C4-2B (cell line): ENCODE measurements at regions not wholly inside any gene's neighbourhood (a gene's known extent, or its start where the extent isn't known, plus 50 kb on each side); places are given as distances from the start of the nearest gene placed in this dataset.

Experiments
- H3K27ac ChIP-seq: fragments of 450-650 bp; 2 replicates; pipeline ENCODE4 v1.5.1; 2017
- ZFX ChIP-seq: fragments of 450-650 bp; IDR thresholded peaks from 2 replicates; pipeline ENCODE4 v1.6.1; 2017
- TF ChIP-seq, protein P1 (sequence below): fragments of 450-650 bp; conservative IDR thresholded peaks from 2 replicates; pipeline ENCODE4 v1.5.1; 2017; ENCODE audit warnings: mild to moderate bottlenecking

DNA sequence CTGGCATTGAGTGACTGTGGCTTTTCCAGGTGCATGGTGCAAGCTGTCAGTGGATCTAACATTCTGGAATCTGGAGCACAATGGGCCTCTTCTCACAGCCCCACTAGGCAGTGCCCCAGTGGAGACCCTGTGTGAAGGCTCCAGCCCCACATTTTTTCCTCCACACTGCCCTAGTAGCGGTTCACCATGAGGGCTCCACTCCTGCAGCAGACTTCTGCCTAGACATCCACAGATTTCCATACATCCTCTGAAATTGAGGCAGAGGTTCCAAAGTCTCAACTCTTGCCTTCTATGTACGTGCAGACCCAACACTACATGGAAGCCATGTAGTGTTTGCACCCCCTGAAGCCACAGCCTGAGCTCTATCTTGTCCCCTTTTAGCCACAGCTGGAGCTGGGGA is 118.0 kb upstream of the BMP5 start:
- no peak overlapping the region for H3K27ac ChIP-seq
- TF ChIP-seq, protein P1, sequence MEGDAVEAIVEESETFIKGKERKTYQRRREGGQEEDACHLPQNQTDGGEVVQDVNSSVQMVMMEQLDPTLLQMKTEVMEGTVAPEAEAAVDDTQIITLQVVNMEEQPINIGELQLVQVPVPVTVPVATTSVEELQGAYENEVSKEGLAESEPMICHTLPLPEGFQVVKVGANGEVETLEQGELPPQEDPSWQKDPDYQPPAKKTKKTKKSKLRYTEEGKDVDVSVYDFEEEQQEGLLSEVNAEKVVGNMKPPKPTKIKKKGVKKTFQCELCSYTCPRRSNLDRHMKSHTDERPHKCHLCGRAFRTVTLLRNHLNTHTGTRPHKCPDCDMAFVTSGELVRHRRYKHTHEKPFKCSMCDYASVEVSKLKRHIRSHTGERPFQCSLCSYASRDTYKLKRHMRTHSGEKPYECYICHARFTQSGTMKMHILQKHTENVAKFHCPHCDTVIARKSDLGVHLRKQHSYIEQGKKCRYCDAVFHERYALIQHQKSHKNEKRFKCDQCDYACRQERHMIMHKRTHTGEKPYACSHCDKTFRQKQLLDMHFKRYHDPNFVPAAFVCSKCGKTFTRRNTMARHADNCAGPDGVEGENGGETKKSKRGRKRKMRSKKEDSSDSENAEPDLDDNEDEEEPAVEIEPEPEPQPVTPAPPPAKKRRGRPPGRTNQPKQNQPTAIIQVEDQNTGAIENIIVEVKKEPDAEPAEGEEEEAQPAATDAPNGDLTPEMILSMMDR: no peak
- TF ChIP-seq ZFX: no peak

DNA sequence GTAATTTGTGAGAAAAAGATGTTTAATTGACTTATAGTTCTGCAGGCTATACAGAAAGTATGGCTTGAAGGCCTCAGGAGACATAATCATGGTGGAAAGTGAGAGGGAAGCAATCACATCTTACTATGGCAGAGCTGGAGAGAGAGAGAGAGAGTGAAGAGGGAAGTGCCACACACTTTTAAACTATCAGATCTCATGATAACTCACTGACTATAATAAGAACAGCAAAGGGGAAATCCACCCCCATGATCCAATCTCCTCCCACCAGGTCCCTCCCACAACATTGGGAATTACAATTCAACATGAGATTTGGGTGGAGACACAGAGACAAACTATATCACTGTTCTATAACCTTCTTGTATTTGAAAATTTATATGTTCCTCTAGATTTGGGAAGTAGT is 117.2 kb upstream of the BMP5 start:
- TF ChIP-seq, protein P1: no peak
- TF ChIP-seq ZFX: no peak
- no peak overlapping the region for H3K27ac ChIP-seq

DNA sequence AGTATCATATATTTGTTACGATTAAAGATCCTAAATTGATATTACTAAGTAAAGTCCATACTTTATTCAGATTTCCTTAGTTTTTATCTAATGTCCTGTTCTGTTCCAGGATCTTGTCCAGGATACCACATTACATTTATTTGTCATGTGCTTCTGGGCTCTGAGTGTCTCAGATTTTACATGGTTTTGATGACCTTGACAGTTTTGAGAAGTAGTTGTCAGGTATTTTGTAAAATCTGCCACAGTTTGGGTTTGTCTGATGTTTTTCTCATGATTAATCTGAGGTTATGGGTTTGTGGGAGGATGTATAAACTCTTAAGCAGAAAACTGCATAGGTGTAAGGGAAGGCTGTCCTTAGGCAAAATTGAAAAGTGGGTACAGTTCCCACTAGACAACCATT is 109.9 kb upstream of the BMP5 start:
- H3K27ac ChIP-seq: no peak overlapping the region
- no peak for TF ChIP-seq ZFX
- TF ChIP-seq, protein P1: no peak

DNA sequence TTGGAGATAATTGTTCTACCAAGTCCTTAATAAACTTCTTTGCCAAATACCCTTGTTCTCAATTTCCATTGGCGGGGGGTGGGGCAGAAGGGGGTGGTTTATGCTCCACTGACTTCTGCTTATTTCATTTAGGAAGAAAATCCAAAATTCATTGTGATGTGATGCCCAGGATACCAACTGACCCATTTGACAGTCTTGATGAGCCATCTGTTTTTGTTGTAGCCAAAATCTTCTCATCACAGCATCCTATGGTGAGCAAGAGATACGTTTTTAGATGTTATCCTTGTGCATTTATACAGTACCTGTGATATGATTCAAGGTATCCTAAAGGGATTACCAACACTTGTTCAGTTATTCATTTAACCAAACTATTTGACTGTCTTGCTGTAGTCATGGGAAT is 108.5 kb upstream of the BMP5 start:
- TF ChIP-seq, protein P1: no peak
- no peak for TF ChIP-seq ZFX
- no peak overlapping the region for H3K27ac ChIP-seq

DNA sequence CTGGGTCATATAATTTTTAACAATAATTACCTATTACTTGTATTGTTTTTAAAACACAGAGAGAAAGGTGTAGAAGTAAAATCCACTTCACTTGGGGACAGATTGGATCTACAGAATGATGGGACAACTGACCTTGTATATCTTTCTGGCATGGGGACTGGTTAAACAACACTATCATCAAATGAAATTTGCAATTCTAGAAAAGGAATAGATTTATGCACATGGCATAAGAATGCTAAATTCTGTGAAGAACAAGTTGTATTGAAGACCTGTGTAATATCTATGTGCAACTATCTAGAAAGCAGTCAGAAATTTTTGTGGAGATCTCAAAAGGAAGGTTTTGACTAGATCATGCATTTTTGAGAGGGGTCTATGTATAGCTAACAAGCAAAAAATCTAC is 106.3 kb upstream of the BMP5 start:
- no peak overlapping the region for H3K27ac ChIP-seq
- TF ChIP-seq, protein P1: no peak
- TF ChIP-seq ZFX: no peak

DNA sequence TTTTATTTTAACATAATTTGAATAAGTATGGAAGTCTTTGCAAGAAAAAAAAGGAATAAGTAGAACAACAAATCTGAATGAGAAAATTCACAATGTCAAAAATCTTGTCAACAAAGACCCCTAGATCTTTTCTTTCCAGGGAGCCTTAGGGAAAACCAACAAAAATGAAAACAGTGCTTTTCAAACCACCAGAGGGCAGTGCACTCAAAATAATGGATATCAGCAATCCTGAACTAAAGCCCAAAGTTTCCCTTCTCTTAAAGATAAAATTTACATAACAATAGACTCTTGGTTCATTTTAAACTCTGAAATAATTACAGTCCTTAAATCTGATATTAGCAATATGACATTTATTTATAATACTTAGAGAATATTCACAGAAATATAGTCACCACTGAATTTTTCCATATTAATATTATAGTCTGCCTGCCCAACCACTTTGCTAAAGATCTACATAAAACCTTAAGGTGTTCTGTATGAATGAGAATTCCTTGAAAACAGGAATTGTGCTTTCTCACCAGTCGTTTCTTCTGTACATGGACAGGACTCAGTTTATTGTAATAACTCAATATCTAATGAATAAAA is 105.3 kb upstream of the BMP5 start:
- H3K27ac ChIP-seq: no peak overlapping the region
- no peak for TF ChIP-seq ZFX
- TF ChIP-seq, protein P1: peak; percentile 80

DNA sequence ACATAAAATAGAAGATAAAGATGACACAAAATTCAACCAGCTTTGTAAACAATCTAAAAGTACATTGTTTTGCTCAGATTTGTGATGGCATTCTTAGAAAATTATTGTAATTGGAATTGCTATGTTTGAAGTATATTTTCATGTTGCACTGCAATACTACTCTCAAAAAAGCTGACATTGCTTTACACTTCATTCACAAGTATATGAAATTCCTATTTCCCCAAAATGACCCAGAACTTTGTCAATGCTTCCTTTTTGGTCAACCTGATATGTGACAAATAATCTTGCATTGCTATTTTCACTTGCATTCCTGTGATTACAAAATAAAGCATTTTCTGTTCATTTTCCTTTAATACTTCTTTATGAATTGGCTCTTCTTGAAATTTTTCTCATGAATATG is 104.1 kb upstream of the BMP5 start:
- TF ChIP-seq ZFX: no peak
- TF ChIP-seq, protein P1: no peak
- no peak overlapping the region for H3K27ac ChIP-seq
